Neural cell (in vitro differentiated cells): ENCODE measurements at regions not wholly inside any gene's neighbourhood (a gene's known extent, or its start where the extent isn't known, plus 50 kb on each side); places are given as distances from the start of the nearest gene placed in this dataset.

Source experiments
- EZH2 ChIP-seq: fragments of 200-600, 300-800 bp; shearing (Covaris generic), sonication (generic); IDR thresholded peaks from 2 replicates; pipeline ENCODE4 v1.6.1; 2014; ENCODE audit warnings: antibody characterized with exemption, low read length, borderline replicate concordance, mild to moderate bottlenecking; ENCODE audit not compliant: insufficient read depth, poor library complexity, severe bottlenecking
- MXI1 ChIP-seq: fragments of 450-650 bp; conservative IDR thresholded peaks from 2 replicates; pipeline ENCODE4 v1.6.1; 2014; ENCODE audit warnings: antibody characterized with exemption, mild to moderate bottlenecking; ENCODE audit not compliant: poor library complexity, severe bottlenecking
- TAF1 ChIP-seq: IDR thresholded peaks from 2 replicates; pipeline ENCODE4 v1.6.1; 2012; ENCODE audit warnings: low read depth
- TF ChIP-seq, protein P1 (sequence below): fragments of 450-650 bp; IDR thresholded peaks from 2 replicates; pipeline ENCODE4 v1.5.1; 2014; ENCODE audit warnings: antibody characterized with exemption, mild to moderate bottlenecking, moderate library complexity; ENCODE audit not compliant: poor library complexity, severe bottlenecking

DNA sequence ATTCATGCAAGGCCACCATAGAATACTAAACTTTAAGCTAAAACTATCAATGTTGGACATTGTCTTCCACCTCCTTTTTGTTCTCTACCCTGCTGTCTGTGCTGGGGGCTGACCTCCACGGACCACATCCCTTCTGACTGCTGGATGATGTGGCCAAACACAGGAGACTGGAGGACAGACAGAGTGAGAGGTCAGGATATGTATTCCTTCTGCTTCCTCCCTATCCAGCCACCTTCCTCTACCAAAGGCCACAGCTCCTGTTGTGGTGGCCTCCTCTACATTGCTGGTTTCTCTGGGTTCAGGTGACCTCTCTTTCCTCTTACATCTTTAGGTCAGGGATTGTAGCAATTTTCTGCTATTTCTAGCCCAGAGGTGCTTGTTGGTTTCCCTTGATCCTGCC is 148.1 kb downstream of the ACTBL2 start:
- TF ChIP-seq, protein P1, sequence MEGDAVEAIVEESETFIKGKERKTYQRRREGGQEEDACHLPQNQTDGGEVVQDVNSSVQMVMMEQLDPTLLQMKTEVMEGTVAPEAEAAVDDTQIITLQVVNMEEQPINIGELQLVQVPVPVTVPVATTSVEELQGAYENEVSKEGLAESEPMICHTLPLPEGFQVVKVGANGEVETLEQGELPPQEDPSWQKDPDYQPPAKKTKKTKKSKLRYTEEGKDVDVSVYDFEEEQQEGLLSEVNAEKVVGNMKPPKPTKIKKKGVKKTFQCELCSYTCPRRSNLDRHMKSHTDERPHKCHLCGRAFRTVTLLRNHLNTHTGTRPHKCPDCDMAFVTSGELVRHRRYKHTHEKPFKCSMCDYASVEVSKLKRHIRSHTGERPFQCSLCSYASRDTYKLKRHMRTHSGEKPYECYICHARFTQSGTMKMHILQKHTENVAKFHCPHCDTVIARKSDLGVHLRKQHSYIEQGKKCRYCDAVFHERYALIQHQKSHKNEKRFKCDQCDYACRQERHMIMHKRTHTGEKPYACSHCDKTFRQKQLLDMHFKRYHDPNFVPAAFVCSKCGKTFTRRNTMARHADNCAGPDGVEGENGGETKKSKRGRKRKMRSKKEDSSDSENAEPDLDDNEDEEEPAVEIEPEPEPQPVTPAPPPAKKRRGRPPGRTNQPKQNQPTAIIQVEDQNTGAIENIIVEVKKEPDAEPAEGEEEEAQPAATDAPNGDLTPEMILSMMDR, result no peak
- TF ChIP-seq EZH2 (no peak), TAF1 (no peak), MXI1 (no peak)
